Stomach (tissue), 8 donors: ENCODE measurements at regions not wholly inside any gene's neighbourhood (a gene's known extent, or its start where the extent isn't known, plus 50 kb on each side); places are given as distances from the start of the nearest gene placed in this dataset.

Experiments used
- DNase-seq, 2 donors: peaks; one replicate each; pipeline versions ENCODE4 v3.0.0 to v3.0.0-alpha.2; 2013 to 2019
- H3K27ac ChIP-seq, 5 donors: fragments of 200-600 bp in 4 of 5; sonication (generic) in 4 of 5; one replicate each; pipeline ENCODE4 v1.5.1; 2013 to 2019; ENCODE audit warnings: mild to moderate bottlenecking in 1 of 5, moderate library complexity in 1 of 5
- H3K27me3 ChIP-seq, 3 donors: fragments of 200-600 bp; sonication (generic); one replicate each; pipeline ENCODE4 v1.5.1; 2017 to 2019; ENCODE audit warnings: mixed run types in 1 of 3
- H3K36me3 ChIP-seq, 4 donors: fragments of 200-600 bp; sonication (generic); 1 replicate in 3 of 4; 2 replicates in 1 of 4; pipeline ENCODE4 v1.5.1; 2016 to 2019
- H3K4me1 ChIP-seq, 4 donors: fragments of 200-600 bp; sonication (generic); one replicate each; pipeline ENCODE4 v1.5.1; 2016 to 2019
- H3K4me3 ChIP-seq, 4 donors: fragments of 200-600 bp; sonication (generic) in 3 of 4; one replicate each; pipeline ENCODE4 v1.5.1; 2016 to 2019; ENCODE audit warnings: mild to moderate bottlenecking in 1 of 4
- H3K9me3 ChIP-seq, 4 donors: fragments of 200-600 bp; sonication (generic); one replicate each; pipeline ENCODE4 v1.5.1; 2016 to 2019
- EP300 ChIP-seq: sonication (generic); formaldehyde crosslinking; IDR thresholded peaks from one replicate; pipeline ENCODE4 v1.6.1; 2017; ENCODE audit warnings: antibody characterized with exemption
- POLR2A ChIP-seq, 4 donors: fragments of 450-650 bp; IDR thresholded peaks; one replicate each; pipeline ENCODE4 v1.6.1; 2016; ENCODE audit warnings: antibody characterized with exemption in 4 of 4, control low read depth in 2 of 4, mild to moderate bottlenecking in 1 of 4, moderate library complexity in 1 of 4
- POLR2AphosphoS5 ChIP-seq, 3 donors: sonication (generic); formaldehyde crosslinking; IDR thresholded peaks; one replicate each; pipeline ENCODE4 v1.6.1; 2016; ENCODE audit warnings: antibody characterized with exemption in 3 of 3
- WGBS, 5 donors: extraction: QIAGEN DNeasy Blood & Tissue Kit in 3 of 5; methylation state at CpG; one replicate each; pipeline versions ENCODE4 v1.1.5 to v1.1.7; 2013 to 2018; 5-methylcytosine and 5-hydroxymethylcytosine counted together
- intact Hi-C: fragments of 100-400 bp; cut with DNase I; formaldehyde crosslinking; loops from one replicate; pipeline ENCODE4 v1.15.1; 2023; ENCODE audit warnings: low total_unique reads
- TF ChIP-seq, protein P1 (sequence below), 7 experiments: fragments of 450-650 bp in 4 of 7; fragments of 200-600 bp in 3 of 7; sonication (generic) in 3 of 7; IDR thresholded peaks; one replicate each; pipeline ENCODE4 v1.5.1; 2016 to 2019; ENCODE audit warnings: antibody characterized with exemption in 7 of 7, control low read depth in 2 of 7, mild to moderate bottlenecking in 1 of 7
- donor health status: healthy with polysubstance abuse.
- donor health status: Bipolar disorder and iron deficiency.
- donor health status: healthy.

DNA sequence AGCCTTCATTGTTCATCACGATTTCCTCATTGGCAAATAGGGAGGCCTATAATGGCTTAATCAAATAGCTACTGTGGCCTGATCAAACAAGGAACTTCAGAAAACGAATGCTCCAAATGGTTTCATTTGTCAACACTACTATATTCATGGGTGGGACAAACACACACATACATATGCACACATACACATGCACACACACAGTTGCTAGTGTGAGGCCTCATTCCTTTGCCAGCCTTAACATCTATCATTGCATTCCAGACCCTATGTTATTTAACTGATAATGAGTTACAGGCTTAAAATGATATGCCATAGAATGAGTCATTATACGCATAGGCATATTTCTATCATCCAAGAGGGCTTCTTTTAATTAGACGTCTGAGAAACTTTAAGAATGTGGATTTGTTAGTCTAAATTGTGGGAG lies 140.2 kb downstream of the KLF5 start:
- peak in 1 of 2 donors; percentile 70 for DNase-seq
- Histone ChIP-seq H3K9me3 (no peaks in the 10 kb centered on the region), H3K36me3 (no peaks in the 10 kb centered on the region), H3K4me3 (no peak overlapping the region), H3K4me1 (peaks cover 4 to 38% (median 8%) of the 10 kb centered on the region in 4 donors), H3K27ac (peak overlapping the region; percentile 49 to 77 (median 56)), H3K27me3 (no peaks in the 10 kb centered on the region)
- TF ChIP-seq, protein P1, sequence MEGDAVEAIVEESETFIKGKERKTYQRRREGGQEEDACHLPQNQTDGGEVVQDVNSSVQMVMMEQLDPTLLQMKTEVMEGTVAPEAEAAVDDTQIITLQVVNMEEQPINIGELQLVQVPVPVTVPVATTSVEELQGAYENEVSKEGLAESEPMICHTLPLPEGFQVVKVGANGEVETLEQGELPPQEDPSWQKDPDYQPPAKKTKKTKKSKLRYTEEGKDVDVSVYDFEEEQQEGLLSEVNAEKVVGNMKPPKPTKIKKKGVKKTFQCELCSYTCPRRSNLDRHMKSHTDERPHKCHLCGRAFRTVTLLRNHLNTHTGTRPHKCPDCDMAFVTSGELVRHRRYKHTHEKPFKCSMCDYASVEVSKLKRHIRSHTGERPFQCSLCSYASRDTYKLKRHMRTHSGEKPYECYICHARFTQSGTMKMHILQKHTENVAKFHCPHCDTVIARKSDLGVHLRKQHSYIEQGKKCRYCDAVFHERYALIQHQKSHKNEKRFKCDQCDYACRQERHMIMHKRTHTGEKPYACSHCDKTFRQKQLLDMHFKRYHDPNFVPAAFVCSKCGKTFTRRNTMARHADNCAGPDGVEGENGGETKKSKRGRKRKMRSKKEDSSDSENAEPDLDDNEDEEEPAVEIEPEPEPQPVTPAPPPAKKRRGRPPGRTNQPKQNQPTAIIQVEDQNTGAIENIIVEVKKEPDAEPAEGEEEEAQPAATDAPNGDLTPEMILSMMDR (IDR thresholded peaks at IDR 0.05) = no peak
- TF ChIP-seq POLR2A (IDR thresholded peaks at IDR 0.05) (no peak), POLR2AphosphoS5 (IDR thresholded peaks at IDR 0.05) (peak in 2 of 3 donors; percentile 51 to 69), EP300 (no peak)
- intact Hi-C loops = no loop called here
- 25 to 58% (median 34%) methylated on average over 4 of the region's 4 CpGs for WGBS, 5 donors

DNA sequence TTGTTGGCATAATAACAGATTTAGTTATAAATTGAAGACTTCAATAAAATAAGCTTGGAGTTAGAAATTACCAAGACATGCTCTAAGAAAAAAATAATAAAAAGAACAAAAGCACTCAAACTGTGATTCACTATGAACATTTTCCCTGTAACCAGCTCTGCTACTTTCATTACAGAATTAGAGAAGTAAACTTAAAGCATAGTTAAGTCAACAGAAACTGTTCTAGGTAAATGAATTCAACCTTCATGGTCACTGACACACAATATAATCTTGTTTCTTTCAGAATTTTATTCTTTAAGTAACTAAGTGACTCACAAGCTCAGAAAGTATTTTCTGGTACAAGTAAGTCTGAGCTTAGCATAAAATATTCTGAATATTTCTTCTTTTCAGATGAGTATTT lies 136.3 kb downstream of the KLF5 start:
- H3K4me1 ChIP-seq = peaks cover 5 to 32% (median 16%) of the 10 kb centered on the region in 4 donors
- no peaks in the 10 kb centered on the region for H3K9me3 ChIP-seq
- TF ChIP-seq POLR2A (IDR thresholded peaks at IDR 0.05) (no peak), POLR2AphosphoS5 (IDR thresholded peaks at IDR 0.05) (no peak), EP300 (no peak)
- TF ChIP-seq, protein P1 (IDR thresholded peaks at IDR 0.05) = no peak
- no peaks in the 10 kb centered on the region for H3K36me3 ChIP-seq
- no peaks in the 10 kb centered on the region for H3K27me3 ChIP-seq
- peak overlapping the region in 4 of 5 donors; percentile 60 to 81 (median 74) for H3K27ac ChIP-seq
- H3K4me3 ChIP-seq = no peak overlapping the region
- intact Hi-C loops = no loop called here
- peak in 1 of 2 donors; percentile 71 for DNase-seq

DNA sequence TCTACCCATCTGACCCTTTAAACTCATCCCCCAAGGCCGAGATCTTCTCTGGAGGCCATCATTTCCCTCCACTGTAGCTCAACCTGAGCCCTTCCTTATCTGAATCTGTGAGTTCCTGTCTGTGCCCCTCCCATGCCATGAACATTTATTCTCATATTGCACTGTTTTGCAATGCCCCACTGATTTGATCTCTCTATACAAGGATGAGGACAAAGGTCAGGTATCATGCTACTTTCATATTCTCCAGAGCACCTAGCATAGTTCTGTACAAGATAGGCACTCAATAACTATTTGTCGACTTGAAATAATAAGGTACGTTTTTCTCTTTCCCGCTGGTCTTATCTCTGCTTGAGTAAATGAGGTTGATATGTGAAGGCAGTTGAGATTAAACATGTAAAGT lies 135.5 kb downstream of the KLF5 start:
- peak in 2 of 3 donors; percentile 41 to 51 for TF ChIP-seq POLR2AphosphoS5 (IDR thresholded peaks at IDR 0.05)
- TF ChIP-seq, protein P1 (IDR thresholded peaks at IDR 0.05) = no peak
- Histone ChIP-seq H3K4me1 (peaks cover 5 to 33% (median 19%) of the 10 kb centered on the region in 4 donors), H3K27ac (peak overlapping the region; percentile 60 to 81 (median 70)), H3K9me3 (no peaks in the 10 kb centered on the region), H3K4me3 (no peak overlapping the region), H3K27me3 (no peaks in the 10 kb centered on the region), H3K36me3 (no peaks in the 10 kb centered on the region)
- intact Hi-C loops = no loop called here
- peak in 1 of 2 donors; percentile 67 for DNase-seq
- 21 to 47% (median 32%) methylated on average over 4 of the region's 4 CpGs for WGBS, 5 donors

DNA sequence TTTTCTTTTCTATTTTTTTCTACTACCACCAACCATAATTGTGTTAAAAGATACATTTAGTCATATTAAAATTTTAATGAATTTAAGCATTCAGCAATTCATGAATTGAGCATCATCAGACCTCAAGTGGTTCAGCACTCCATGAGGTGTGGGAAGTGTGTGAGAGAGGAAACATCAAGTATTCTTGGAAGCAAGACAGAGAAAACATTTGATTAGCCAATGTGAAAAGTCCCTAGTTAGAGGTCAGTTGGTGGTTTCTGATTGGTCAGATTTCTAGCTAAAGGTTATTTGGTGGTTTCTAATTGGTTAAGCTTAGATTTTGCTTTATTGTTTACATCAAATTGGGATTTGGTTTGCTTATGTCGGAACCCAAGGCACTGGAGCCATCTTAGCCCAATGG lies 134.7 kb downstream of the KLF5 start:
- H3K4me1 ChIP-seq = peaks cover 5 to 29% (median 16%) of the 10 kb centered on the region in 4 donors
- WGBS, 5 donors = 85 to 94% (median 93%) methylated on average over 1 of the region's 1 CpG
- DNase-seq = no peak
- TF ChIP-seq POLR2AphosphoS5 (IDR thresholded peaks at IDR 0.05) = no peak
- TF ChIP-seq, protein P1 (IDR thresholded peaks at IDR 0.05) = no peak
- TF ChIP-seq POLR2A (IDR thresholded peaks at IDR 0.05) = no peak
- TF ChIP-seq EP300 = no peak
- intact Hi-C loops = no loop called here
- peak overlapping the region in 4 of 5 donors; percentile 60 to 81 (median 68) for H3K27ac ChIP-seq
- no peaks in the 10 kb centered on the region for H3K27me3 ChIP-seq
- H3K4me3 ChIP-seq = no peak overlapping the region
- H3K9me3 ChIP-seq = no peaks in the 10 kb centered on the region
- H3K36me3 ChIP-seq = no peaks in the 10 kb centered on the region
